CD4-positive, alpha-beta memory T cell (primary cell): ENCODE measurements at regions not wholly inside any gene's neighbourhood (a gene's known extent, or its start where the extent isn't known, plus 50 kb on each side); places are given as distances from the start of the nearest gene placed in this dataset.
A peak's percentile ranks its signal among the peaks of the same experiment; 100 is the strongest.

Source experiments
- CTCF ChIA-PET: fragments of 350-600 bp; sonication (Branson Sonifier 250); formaldehyde crosslinking; loops from one replicate; lab custom pipeline; 2021; ENCODE audit warnings: inconsistent platforms; ENCODE audit not compliant: partially characterized antibody; lab: Charles Lee
- POLR2A ChIA-PET: fragments of 350-600 bp; sonication (Branson Sonifier 250); formaldehyde crosslinking; loops from one replicate; lab custom pipeline; 2021; ENCODE audit not compliant: partially characterized antibody; lab: Charles Lee
- DNase-seq, 5 donors: peaks; one replicate each; pipeline versions ENCODE4 v3.0.0 to v3.0.0-alpha.2; 2020 to 2022; ENCODE audit warnings: mixed read lengths in 1 of 5
- H3K27ac ChIP-seq: one replicate; pipeline ENCODE4 v1.7.0; 2013; ENCODE audit warnings: low read depth, low read length
- H3K27me3 ChIP-seq: 2 replicates; pipeline ENCODE4 v1.7.0; 2013; ENCODE audit warnings: mild to moderate bottlenecking, low read length, moderate library complexity; ENCODE audit not compliant: insufficient read depth
- H3K36me3 ChIP-seq: 2 replicates; pipeline ENCODE4 v1.7.0; 2013; ENCODE audit warnings: mild to moderate bottlenecking, low read length, moderate library complexity; ENCODE audit not compliant: insufficient read depth
- H3K4me1 ChIP-seq: 2 replicates; pipeline ENCODE4 v1.7.0; 2013; ENCODE audit warnings: mild to moderate bottlenecking, low read length, moderate library complexity; ENCODE audit not compliant: insufficient read depth
- H3K4me3 ChIP-seq, 2 donors: one replicate each; pipeline ENCODE4 v1.7.0; 2013; ENCODE audit warnings: low read length in 2 of 2, mild to moderate bottlenecking in 1 of 2
- H3K9me3 ChIP-seq, 2 donors: one replicate each; pipeline ENCODE4 v1.7.0; 2013; ENCODE audit warnings: low read length in 2 of 2, control low read depth in 1 of 2; ENCODE audit not compliant: control insufficient read depth in 1 of 2
- H3K27ac Mint-ChIP-seq, 7 donors: one replicate each; pipeline ENCODE4 v1.8.0; 2020 to 2021; ENCODE audit warnings: mixed read lengths in 7 of 7, mild to moderate bottlenecking in 6 of 7, inconsistent platforms in 3 of 7, moderate library complexity in 3 of 7
- H3K27me3 Mint-ChIP-seq, 2 donors: one replicate each; pipeline ENCODE4 v1.8.0; 2020 to 2021; ENCODE audit warnings: mixed read lengths in 2 of 2
- H3K36me3 Mint-ChIP-seq, 2 donors: one replicate each; pipeline ENCODE4 v1.8.0; 2020 to 2021; ENCODE audit warnings: mixed read lengths in 2 of 2, inconsistent platforms in 1 of 2, mild to moderate bottlenecking in 1 of 2
- H3K4me1 Mint-ChIP-seq, 4 donors: one replicate each; pipeline ENCODE4 v1.8.0; 2020 to 2021; ENCODE audit warnings: mixed read lengths in 4 of 4, mild to moderate bottlenecking in 1 of 4
- H3K4me3 Mint-ChIP-seq, 8 donors: one replicate each; pipeline ENCODE4 v1.8.0; 2020 to 2021; ENCODE audit warnings: mixed read lengths in 8 of 8, mild to moderate bottlenecking in 7 of 8, moderate library complexity in 6 of 8, inconsistent platforms in 3 of 8
- H3K9me3 Mint-ChIP-seq, 8 donors: one replicate each; pipeline ENCODE4 v1.8.0; 2020 to 2021; ENCODE audit warnings: mixed read lengths in 8 of 8, mild to moderate bottlenecking in 5 of 8, inconsistent platforms in 3 of 8, moderate library complexity in 1 of 8
- intact Hi-C: fragments of 100-400 bp; cut with micrococcal nuclease; formaldehyde crosslinking; loops from one replicate; pipeline ENCODE4 v1.15.1; 2023

DNA sequence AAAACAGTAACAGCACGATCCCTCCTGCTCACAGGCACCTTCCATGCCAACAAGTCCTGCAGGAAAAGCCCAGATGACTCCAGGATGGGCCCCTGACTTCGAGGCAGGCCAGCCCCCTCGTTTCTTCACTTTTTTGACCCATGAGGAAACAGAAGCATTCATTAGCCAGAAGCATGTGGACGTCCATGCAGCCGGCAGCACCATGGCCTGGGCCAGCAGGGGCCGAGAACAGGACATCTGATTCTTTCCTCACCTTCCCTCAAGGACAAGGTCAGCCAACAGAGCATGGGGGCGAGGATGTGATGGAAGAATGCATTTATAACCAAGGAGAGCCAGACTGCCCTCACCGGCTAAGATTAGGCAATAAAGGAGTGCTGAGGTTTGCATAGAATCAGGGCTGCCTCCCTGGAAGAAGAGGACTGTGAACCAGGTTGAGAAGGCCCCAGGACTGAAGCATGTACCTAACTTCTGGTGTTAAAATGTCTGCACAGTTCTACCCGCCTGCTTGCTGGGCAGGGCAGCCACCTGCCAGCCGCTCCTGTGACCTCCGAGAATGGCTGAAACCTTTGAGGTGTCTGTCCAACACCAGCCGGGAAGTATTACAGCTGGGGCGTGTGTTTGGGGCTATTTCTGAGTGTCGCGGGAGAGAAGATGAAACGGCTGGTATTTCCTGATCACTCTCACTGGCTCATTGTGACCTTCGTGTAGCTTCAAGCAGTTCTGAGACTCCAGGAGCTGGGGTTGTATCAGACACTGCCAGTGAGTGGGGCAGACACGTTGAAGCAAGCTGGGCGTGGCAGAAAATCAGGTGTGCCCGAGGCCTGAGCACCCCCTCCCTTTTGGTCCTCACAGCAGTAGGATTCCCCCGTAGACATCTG is 94.0 kb upstream of the TNRC6C start:
- no peak overlapping the region for H3K27ac ChIP-seq
- DNase-seq = no peak

DNA sequence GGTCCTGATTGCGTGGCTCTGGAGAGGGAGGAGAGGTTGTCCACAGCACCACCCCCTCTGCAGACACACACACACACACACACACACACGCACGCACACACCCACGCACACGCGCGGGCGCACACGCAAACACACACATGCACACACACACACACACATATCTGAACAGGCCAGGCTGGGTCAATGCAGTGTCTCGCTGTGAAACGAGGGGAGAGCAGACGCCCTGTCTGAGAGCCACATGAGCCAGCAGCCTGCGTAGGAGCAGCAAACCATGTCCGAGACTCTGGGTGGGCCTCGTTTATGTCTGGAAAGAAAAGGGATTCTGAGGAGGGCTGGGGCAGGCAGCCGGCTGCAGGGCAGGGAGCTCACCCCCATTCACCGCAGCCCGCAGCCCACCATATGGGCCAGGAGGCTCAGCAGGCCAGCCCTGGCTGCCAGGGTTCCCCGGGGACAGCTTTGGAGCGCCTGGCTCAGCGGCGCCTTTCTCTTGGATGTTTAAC is 93.3 kb upstream of the TNRC6C start:
- H3K4me1 ChIP-seq = peaks cover 14% of the 10 kb centered on the region
- no peaks in the 10 kb centered on the region for H3K9me3 ChIP-seq
- DNase-seq = no peak
- Mint-ChIP-seq H3K36me3 (no peaks in the 10 kb centered on the region), H3K27ac (peak overlapping the region in 2 of 7 donors; percentile 35 to 42), H3K4me3 (no peak overlapping the region), H3K27me3 (no peaks in the 10 kb centered on the region), H3K4me1 (peaks cover 15 to 42% (median 21%) of the 10 kb centered on the region in 4 donors), H3K9me3 (peaks cover 0 to 2% (median 0%) of the 10 kb centered on the region in 8 donors)
- no peaks in the 10 kb centered on the region for H3K27me3 ChIP-seq
- ChIA-PET POLR2A (no interaction called here), CTCF (no interaction called here)
- no peak overlapping the region for H3K27ac ChIP-seq
- no peak overlapping the region for H3K4me3 ChIP-seq
- intact Hi-C loops = no loop called here
- H3K36me3 ChIP-seq = no peaks in the 10 kb centered on the region

More for the DNA sequence above, 94.0 kb upstream of the TNRC6C start:
- ChIA-PET POLR2A (interaction anchor here (0.7 to 1.4 kb wide), 3 partner anchors 9 to 17 kb away, joined by 3 to 6 read pairs (median 4); no protein-coding TSS in a partner anchor), CTCF (no interaction called here)
- peaks cover 0 to 2% (median 0%) of the 10 kb centered on the region in 8 donors for H3K9me3 Mint-ChIP-seq
- no peaks in the 10 kb centered on the region for H3K36me3 Mint-ChIP-seq
- H3K27me3 ChIP-seq = no peaks in the 10 kb centered on the region
- H3K4me1 Mint-ChIP-seq = peaks cover 9 to 35% (median 16%) of the 10 kb centered on the region in 4 donors
- H3K27me3 Mint-ChIP-seq = no peaks in the 10 kb centered on the region
- H3K9me3 ChIP-seq = no peaks in the 10 kb centered on the region
- peaks cover 7% of the 10 kb centered on the region for H3K4me1 ChIP-seq
- no peaks in the 10 kb centered on the region for H3K36me3 ChIP-seq
- H3K27ac Mint-ChIP-seq = peak overlapping the region in 2 of 7 donors; percentile 35 to 42
- no peak overlapping the region for H3K4me3 ChIP-seq
- intact Hi-C loops = no loop called here
- H3K4me3 Mint-ChIP-seq = no peak overlapping the region

- Mint-ChIP-seq H3K9me3 (peaks cover 0 to 1% (median 0%) of the 10 kb centered on the region in 8 donors), H3K4me3 (no peak overlapping the region), H3K27ac (no peak overlapping the region), H3K4me1 (peaks cover 15 to 42% (median 21%) of the 10 kb centered on the region in 4 donors), H3K27me3 (no peaks in the 10 kb centered on the region), H3K36me3 (no peaks in the 10 kb centered on the region)
- no peak overlapping the region for H3K4me3 ChIP-seq
- H3K36me3 ChIP-seq = no peaks in the 10 kb centered on the region
- no peak for DNase-seq
- CTCF ChIA-PET = no interaction called here
- H3K27ac ChIP-seq = no peak overlapping the region
- intact Hi-C loops = no loop called here
- H3K27me3 ChIP-seq = no peaks in the 10 kb centered on the region
- POLR2A ChIA-PET = no interaction called here
- no peaks in the 10 kb centered on the region for H3K9me3 ChIP-seq
- peaks cover 15% of the 10 kb centered on the region for H3K4me1 ChIP-seq
Measured at GRCh38 chr17:77865716-77866115, 92.8 kb upstream of the TNRC6C start.

GRCh38 chr17:77867308-77867781 is 91.2 kb upstream of the TNRC6C start:
- CTCF ChIA-PET = interaction anchor here (0.8 kb wide), 1 partner anchor 10 kb away, joined by 3 read pairs; no protein-coding TSS in a partner anchor
- H3K27me3 Mint-ChIP-seq = no peaks in the 10 kb centered on the region

DNA sequence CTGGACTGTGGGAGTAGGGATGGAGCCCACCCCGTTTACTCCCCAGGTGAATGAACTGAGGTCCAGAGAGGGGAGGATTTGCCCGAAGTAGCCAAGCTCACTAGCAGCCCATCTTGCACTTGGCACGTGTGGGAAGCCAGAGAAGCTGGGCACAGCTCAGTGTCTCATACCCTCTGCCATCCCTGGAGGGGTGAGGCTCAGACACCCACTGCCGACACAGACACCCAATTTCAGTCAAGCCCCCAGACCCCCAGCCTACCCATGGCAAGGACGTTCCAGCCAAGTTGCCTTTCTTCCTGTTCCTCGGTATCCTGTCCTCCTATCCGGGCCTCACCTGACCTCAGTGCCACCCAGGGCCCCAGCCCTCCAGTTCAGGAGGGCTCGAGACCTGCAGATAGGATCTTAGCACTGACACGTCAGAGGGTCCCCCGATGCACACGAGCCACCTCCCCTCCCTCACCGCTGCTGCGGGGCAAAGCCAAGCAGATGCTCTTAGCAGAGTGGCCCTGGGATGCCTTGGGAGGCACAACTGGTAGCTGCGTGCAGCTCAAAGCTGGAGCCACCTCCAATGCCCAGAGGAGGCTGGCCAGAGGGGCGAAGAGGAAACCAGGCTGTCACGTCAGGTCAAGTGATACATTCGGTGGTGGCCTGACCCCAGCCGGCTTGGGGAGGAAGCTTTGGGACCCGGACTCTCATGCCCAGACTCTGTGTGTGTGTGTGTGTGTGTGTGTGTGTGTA is 90.4 kb upstream of the TNRC6C start:
- Histone ChIP-seq H3K27ac (no peak overlapping the region), H3K9me3 (no peaks in the 10 kb centered on the region), H3K27me3 (no peaks in the 10 kb centered on the region), H3K4me3 (no peak overlapping the region), H3K4me1 (peaks cover 29% of the 10 kb centered on the region), H3K36me3 (no peaks in the 10 kb centered on the region)
- Mint-ChIP-seq H3K27ac (peak overlapping the region in 3 of 7 donors; percentile 12 to 66 (median 52)), H3K36me3 (no peaks in the 10 kb centered on the region), H3K4me3 (no peak overlapping the region), H3K4me1 (peaks cover 30 to 64% (median 37%) of the 10 kb centered on the region in 4 donors), H3K27me3 (no peaks in the 10 kb centered on the region), H3K9me3 (no peaks in the 10 kb centered on the region)
- POLR2A ChIA-PET = interaction anchor here (0.7 to 3.0 kb wide), 6 partner anchors 13 to 92 kb away, joined by 3 to 23 read pairs (median 10); partner anchors contain the start of gene TNRC6C
- intact Hi-C loops = no loop called here
- no peak for DNase-seq
- CTCF ChIA-PET = interaction anchor here (0.8 kb wide), 1 partner anchor 9 kb away, joined by 3 read pairs; no protein-coding TSS in a partner anchor

More at GRCh38 chr17:77867308-77867781, 91.2 kb upstream of the TNRC6C start:
- H3K27ac Mint-ChIP-seq = no peak overlapping the region
- Histone ChIP-seq H3K27ac (no peak overlapping the region), H3K9me3 (no peaks in the 10 kb centered on the region), H3K4me1 (peaks cover 21% of the 10 kb centered on the region), H3K27me3 (no peaks in the 10 kb centered on the region), H3K36me3 (no peaks in the 10 kb centered on the region), H3K4me3 (no peak overlapping the region)
- peaks cover 23 to 56% (median 30%) of the 10 kb centered on the region in 4 donors for H3K4me1 Mint-ChIP-seq
- H3K4me3 Mint-ChIP-seq = no peak overlapping the region
- POLR2A ChIA-PET = interaction anchor here (0.8 kb wide), 1 partner anchor 91 kb away, joined by 4 read pairs; the partner anchor contains the start of gene TNRC6C
- no peak for DNase-seq
- intact Hi-C loops = no loop called here
- no peaks in the 10 kb centered on the region for H3K36me3 Mint-ChIP-seq
- H3K9me3 Mint-ChIP-seq = no peaks in the 10 kb centered on the region

GRCh38 chr17:77869041-77869599 is 89.4 kb upstream of the TNRC6C start:
- Histone ChIP-seq H3K4me3 (no peak overlapping the region), H3K36me3 (no peaks in the 10 kb centered on the region), H3K9me3 (no peaks in the 10 kb centered on the region), H3K27me3 (no peaks in the 10 kb centered on the region), H3K27ac (no peak overlapping the region), H3K4me1 (peaks cover 39% of the 10 kb centered on the region)
- Mint-ChIP-seq H3K27me3 (no peaks in the 10 kb centered on the region), H3K4me3 (peak overlapping the region in 6 of 8 donors; percentile 43 to 78 (median 66)), H3K4me1 (peaks cover 34 to 66% (median 44%) of the 10 kb centered on the region in 4 donors), H3K36me3 (no peaks in the 10 kb centered on the region), H3K27ac (peak overlapping the region in 5 of 7 donors; percentile 24 to 87 (median 69)), H3K9me3 (no peaks in the 10 kb centered on the region)
- POLR2A ChIA-PET = interaction anchor here (0.7 to 3.0 kb wide), 8 partner anchors 10 to 91 kb away, joined by 3 to 23 read pairs (median 7); partner anchors contain the start of gene TNRC6C
- intact Hi-C loops = no loop called here
- CTCF ChIA-PET = no interaction called here
- DNase-seq = no peak
